ENCODE measurements at regions not wholly inside any gene's neighbourhood (a gene's known extent, or its start where the extent isn't known, plus 50 kb on each side); places are given as distances from the start of the nearest gene placed in this dataset.

DNA sequence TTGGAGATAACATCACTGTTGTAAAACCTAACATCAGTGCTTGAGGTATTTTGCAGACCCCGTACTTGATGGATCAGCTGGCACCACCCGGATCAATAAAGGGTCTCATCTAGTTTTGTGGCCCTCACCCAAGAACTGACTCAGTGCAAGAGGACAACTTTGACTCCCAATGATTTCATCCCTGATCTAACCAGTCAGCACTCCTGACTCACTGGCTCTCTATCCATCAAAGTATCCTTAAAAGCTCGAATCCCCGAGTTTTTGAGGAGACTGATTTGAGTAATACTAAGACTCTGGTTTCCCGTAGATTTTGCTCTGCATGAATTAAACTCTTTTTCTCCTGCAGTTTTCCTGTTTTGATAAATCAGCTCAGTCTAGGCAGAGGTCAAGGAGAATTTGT is 2498.1 kb downstream of the PCDH7 start:
- no peak for DNase-seq

DNA sequence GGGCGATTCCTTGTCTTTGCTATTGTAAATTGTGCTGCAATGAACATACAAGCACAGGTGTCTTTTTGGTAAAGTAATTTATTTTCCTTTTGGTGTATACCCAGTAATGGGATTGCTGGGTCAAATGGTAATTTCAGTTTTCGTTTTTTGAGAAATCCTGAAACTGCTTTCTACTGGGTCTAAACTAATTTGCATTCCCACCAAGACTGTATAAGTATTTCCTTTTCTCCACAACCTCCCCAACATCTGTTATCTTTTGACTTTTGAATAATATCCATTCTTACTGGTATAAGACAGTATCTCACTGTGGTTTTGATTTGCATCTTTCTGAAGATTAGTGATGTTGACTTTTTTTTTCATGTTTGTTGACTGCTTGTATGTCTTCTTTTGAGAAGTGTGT is 2506.0 kb downstream of the PCDH7 start:
- no peak for DNase-seq

- no peak for DNase-seq
These were observed 2506.6 kb downstream of the PCDH7 start for GRCh38 chr4:33226783-33227182.

DNA sequence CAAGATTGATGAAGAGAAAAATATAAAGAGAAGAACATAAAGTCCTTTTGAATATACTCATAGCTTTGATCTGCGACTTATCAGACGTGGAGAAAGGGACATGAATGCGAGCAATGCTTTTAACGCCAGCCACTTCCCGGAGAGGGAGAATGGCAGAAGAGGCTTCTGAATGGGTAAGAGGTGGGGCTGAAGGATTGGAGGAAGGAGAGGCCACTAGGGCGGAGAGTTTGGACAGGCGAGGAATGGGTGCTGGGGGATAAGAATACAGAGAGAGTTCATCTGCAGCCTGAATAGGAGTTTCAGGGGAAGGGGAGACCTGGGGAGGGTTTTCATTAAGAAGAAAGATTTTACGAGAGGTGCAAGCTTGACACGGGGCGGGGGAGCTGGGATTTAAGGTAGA is 2534.9 kb downstream of the PCDH7 start:
- DNase-seq = no peak

DNA sequence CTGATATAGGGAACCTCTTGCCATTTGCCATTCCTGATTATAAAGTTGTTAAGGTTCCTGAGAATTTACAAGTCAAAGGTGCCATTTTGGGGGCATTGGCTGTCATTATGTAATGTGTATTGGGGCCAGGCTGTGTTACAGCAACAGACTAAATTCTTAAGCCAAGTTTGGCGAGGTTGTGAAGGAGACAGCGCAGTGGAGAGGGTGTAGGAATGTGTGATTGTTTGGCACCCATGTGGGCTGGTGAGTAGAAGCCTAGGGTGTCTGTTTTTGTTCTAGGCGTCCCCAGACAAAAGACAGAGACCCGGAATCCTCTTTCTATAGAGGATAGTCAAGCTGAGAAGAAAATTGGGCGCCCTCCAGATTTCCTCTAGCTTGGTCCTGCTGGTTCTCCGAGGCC is 2535.3 kb downstream of the PCDH7 start:
- DNase-seq = no peak

DNA sequence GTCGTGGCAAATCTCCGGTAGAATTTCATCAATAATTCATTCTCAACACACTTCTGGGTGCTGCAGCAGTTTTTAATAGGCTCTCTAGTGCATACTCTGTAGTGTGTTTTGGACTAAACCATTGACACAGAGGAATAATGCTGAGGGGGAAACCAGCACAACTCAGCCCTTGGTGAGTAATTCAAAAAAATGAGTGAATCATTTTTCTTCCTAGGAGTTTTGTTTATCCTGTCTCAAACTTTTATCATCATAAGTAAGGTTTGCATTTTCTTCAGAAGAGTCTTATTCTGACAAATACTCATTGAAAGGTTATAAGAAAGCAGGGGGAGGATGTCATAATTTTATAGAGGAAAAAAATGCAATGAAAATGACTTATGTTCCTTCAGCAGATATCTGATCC is 2542.7 kb downstream of the PCDH7 start:
- no peak for DNase-seq

GRCh38 chr4:33268776-33269175 is 2548.6 kb downstream of the PCDH7 start:
- DNase-seq = no peak

DNA sequence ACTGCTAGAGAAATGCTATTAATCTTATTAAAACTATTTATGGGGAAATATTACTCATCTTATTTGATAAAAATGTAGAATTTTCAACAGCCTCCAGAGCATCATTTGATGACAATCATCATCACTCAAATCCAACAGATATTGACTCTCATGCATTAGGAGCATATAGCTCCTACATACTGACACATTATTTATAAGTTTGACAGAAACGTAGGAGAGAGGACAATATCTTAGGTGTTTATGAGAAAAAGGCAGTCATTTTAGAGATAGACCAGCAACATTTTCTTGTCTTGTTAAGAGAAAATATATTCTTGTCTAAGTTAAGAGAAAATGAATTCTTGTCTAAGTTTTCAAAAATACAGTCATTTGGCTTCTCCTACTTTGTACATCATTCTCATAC is 2550.2 kb downstream of the PCDH7 start:
- no peak for DNase-seq

DNA sequence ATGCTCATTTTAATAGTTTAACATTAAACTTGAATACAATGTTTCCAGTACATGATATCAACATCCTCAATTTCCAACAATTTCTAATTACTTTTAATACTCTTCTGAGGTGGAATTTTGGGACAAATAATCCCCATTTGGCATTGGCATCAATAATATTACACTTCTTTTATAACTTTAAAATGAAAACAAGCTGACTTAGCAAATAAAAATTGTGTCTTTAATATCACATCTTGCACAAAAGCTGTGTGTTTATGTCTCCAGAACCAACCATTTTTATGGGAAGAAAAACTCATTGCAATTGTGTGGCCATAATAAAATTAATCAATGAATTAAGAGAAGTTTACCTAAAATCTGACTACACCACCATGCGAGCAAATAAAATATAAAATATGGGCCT is 2552.6 kb downstream of the PCDH7 start:
- DNase-seq = no peak

GRCh38 chr4:33283818-33284217 is 2563.6 kb downstream of the PCDH7 start:
- no peak for DNase-seq

- DNase-seq = no peak
These were observed 2576.8 kb downstream of the PCDH7 start for GRCh38 chr4:33296876-33297455.

GRCh38 chr4:33302321-33302720 is 2582.2 kb downstream of the PCDH7 start:
- DNase-seq = no peak

DNA sequence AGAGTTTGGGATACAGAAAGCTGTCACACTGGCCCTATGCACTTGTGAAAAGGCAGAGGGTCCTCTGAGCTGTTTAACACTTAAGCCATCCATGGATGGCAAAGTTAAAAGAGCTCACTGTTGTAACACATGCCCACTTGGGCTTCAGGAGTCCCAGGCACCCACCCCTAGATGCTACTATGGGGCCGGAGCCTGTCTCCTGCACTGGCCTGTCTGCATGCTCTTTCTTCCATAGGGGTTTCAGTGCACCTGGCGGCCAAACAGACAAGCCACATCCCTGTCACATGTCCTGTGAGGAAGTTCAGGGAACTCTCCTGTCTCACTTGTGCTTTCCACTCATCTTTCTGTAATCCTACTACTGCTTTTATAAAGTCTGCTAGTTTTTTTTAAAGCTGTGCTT is 2586.0 kb downstream of the PCDH7 start:
- DNase-seq = no peak

DNA sequence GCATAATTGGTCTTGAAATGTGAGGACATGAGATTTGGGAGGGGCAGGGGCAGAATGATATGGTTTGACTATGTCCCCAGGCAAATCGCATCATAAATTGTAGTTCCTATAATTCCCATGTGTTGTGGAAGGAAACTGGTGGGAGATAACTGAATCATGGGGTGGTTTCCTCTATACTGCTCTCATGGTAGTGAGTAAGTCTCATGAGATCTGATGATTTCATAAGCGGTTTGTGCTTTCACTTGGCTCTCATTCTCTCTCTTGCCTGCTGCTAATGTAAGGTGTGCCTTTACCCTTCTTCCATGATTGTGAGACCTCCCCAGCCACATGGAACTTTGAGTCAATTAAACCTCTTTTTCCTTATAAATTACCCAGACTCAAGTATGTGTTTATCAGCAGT is 2595.9 kb downstream of the PCDH7 start:
- no peak for DNase-seq

DNA sequence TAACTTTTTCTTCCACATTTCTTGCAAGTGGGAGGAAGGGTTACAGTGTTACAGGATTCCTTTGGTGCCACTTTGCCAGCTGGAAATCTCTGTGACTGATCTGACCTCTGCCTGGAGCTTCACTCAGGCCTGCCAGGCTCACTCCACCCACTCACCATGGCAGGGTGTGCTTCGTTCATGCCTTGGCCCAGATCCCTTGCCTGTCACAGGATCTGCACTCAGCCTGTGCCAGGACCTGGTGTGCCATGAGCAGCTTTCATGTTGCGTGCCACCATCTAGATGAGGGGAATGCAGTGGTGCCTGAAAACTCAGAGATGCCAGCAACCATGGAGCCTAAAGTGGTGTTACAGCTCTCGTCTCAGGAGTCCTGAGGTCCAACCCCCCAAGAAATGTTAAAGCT is 2596.4 kb downstream of the PCDH7 start:
- DNase-seq = no peak

DNA sequence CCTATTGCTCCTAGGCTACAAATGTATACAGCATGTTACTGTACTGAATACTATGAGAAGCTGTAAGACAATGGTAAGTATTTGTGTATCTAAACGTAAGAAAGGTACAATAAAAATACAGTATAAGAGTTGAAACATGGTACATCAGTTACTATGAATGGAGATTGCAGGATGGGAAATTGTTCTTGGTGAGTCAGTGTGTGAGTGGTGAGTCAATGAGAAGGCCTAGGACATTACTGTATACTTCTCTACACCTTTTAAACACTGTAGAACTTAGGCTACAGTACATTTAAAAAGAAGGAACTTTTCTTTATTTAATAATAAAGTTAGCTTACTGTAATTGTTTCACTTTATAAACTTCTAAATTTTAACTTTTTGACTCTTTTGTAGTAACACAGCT is 2603.2 kb downstream of the PCDH7 start:
- no peak for DNase-seq

- DNase-seq = no peak
These were observed 2614.2 kb downstream of the PCDH7 start for GRCh38 chr4:33334416-33334815.

GRCh38 chr4:33339762-33340161 is 2619.6 kb downstream of the PCDH7 start:
- no peak for DNase-seq

DNA sequence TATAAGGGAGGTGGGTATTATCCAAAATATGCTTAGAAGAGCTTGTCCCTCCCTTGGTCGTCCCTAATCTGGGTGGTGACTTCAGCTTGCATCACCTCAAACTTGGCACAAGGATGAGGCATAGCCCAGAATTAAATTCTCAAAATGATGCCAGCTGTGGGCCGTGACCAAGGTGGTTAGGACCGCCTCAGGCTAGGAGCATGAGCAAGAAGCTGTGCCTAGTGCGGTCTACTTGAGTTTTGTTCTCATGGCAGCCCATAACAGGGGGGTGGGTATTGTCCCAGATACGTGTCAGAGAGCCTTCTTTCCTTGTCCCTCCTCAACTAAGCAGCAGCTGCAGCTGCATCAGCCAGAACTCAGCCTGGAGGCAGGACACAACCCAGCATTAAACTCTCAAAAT is 2620.0 kb downstream of the PCDH7 start:
- DNase-seq = no peak

DNA sequence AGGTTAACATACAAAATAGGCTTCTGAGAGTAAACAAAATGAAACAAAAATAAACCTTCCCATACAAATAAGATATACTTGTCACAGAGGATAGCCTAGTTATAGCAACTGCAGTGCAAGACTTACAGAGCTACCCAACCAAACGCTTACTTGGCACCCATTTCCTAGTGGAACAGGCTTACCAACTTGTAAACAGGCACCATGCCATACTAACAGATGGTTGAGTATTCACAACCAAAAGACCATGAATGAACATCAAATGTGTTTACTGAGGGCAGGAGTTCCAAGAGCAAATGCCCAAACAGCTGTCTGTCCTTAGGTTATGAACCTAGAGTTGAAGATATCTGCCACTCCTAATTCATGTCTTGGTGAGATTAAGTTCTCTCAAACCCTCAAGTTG is 2629.2 kb downstream of the PCDH7 start:
- no peak for DNase-seq

GRCh38 chr4:33357121-33357520 is 2637.0 kb downstream of the PCDH7 start:
- DNase-seq = no peak

DNA sequence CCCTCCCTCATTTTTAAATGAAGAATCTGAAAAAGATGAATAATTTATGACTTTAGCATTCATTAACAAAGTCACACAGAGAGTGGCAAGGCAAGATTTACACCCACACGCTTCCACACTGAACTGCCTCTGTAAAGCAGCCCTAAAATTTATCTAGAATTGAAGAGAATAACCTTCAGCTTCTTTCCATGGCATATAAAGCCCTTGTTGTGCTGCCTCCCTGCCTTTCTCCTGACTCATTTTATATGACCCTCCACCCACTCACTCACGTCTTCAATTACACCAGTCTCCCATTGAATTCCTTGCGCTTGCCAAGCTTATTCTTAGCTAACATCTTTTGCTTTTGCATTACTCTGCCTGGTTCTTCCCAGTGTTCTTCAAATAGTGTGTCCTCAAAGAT is 2649.3 kb downstream of the PCDH7 start:
- DNase-seq = no peak

GRCh38 chr4:33381816-33382215 is 2661.6 kb downstream of the PCDH7 start:
- no peak for DNase-seq

DNA sequence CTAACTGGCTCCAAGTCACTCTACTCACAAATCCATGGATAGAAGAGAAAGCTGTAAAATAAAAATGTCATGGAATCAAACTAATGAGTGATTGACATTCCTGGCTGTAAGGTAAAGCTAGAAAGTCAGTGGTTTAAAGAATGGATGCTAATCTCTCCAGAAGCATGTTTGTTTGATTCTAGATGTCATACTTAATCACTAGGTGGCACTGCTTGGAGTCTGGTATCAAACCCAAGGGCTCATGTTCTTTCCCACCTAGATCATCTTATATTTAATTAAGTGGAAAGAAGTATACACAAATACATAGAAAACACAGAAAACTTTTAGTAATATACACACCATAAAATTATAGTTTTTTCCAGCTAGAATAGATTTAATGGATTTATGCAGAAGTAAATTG is 2666.6 kb downstream of the PCDH7 start:
- no peak for DNase-seq

DNA sequence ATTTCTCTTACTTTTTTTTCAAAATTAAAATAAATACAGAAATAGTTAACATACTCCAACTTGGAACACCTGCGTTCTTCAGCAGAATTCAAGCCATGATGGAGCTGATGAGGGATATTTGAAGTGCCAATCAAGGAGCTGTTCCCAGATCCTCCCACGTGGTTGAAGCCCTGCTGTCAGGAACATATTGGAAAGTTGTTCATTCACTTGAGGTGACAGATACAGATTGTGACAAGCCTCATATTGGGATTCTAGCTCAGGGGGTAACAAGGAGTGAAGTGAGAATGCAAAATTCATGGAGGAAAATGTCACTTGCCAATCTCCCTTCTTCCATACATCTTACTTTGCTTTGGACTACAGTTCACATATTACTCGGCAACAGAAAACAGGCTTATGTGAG is 2670.8 kb downstream of the PCDH7 start:
- no peak for DNase-seq

All from right kidney (tissue), 1 donor.